H1 (cell line): ENCODE measurements at regions not wholly inside any gene's neighbourhood (a gene's known extent, or its start where the extent isn't known, plus 50 kb on each side); places are given as distances from the start of the nearest gene placed in this dataset.

Experiments
- CTCF ChIA-PET: fragments of 300-600 bp; sonication (Branson Sonifier 250); formaldehyde crosslinking; loops from one replicate; lab custom pipeline; 2021; ENCODE audit not compliant: partially characterized antibody; lab: Charles Lee
- POLR2A ChIA-PET: fragments of 300-600 bp; sonication (Branson Sonifier 250); formaldehyde crosslinking; loops from one replicate; lab custom pipeline; 2021; ENCODE audit warnings: inconsistent platforms; ENCODE audit not compliant: partially characterized antibody; lab: Charles Lee
- DNase-seq, 2 experiments: peaks; one replicate each; pipeline versions ENCODE4 v3.0.0 to v3.0.0-alpha.2; 2010 to 2022; ENCODE audit warnings: low spot score in 2 of 2, low read depth in 1 of 2, mixed read lengths in 1 of 2
- FAIRE-seq: peaks from 2 replicates; lab custom pipeline; 2011; peaks lifted over from hg19 to GRCh38; lab: Jason Lieb, UNC
- H2AFZ ChIP-seq: 2 replicates; pipeline ENCODE4 v1.8.1; 2012; ENCODE audit warnings: low read length, inconsistent platforms
- H2AK5ac ChIP-seq: 2 replicates; pipeline ENCODE4 v1.6.1; 2013; ENCODE audit warnings: low read depth, low read length
- H2BK120ac ChIP-seq: replicated peaks from 2 replicates; pipeline ENCODE3; 2013; ENCODE audit warnings: low read depth, low read length, inconsistent platforms
- H2BK12ac ChIP-seq: 2 replicates; pipeline ENCODE4 v1.6.1; 2013; ENCODE audit warnings: low read depth, low read length
- H2BK15ac ChIP-seq: 2 replicates; pipeline ENCODE4 v1.6.1; 2013; ENCODE audit warnings: low read length
- H2BK20ac ChIP-seq: 2 replicates; pipeline ENCODE4 v1.6.1; 2013; ENCODE audit warnings: low read length
- H2BK5ac ChIP-seq: 2 replicates; pipeline ENCODE4 v1.6.1; 2013; ENCODE audit warnings: low read depth, low read length
- H3K14ac ChIP-seq: 2 replicates; pipeline ENCODE4 v1.6.1; 2013; ENCODE audit warnings: inconsistent platforms; ENCODE audit not compliant: insufficient read length
- H3K18ac ChIP-seq: 2 replicates; pipeline ENCODE4 v1.6.1; 2013; ENCODE audit warnings: low read length; ENCODE audit errors: extremely low read depth
- H3K23ac ChIP-seq: 2 replicates; pipeline ENCODE4 v1.6.1; 2013; ENCODE audit warnings: inconsistent platforms; ENCODE audit not compliant: insufficient read length
- H3K23me2 ChIP-seq: 2 replicates; pipeline ENCODE4 v1.6.1; 2013; ENCODE audit warnings: low read depth, low read length
- H3K27ac ChIP-seq: 2 replicates; pipeline ENCODE4 v1.6.1; 2011; ENCODE audit warnings: low read depth, low read length, inconsistent platforms
- H3K27me3 ChIP-seq, 4 experiments: replicated peaks in 1 of 4; 1 replicate in 1 of 4; 2 replicates in 3 of 4; pipeline versions ENCODE4 v1.6.1 to v1.8.1; 2011 to 2013; ENCODE audit warnings: low read length in 3 of 4, mild to moderate bottlenecking in 3 of 4, inconsistent platforms in 2 of 4, mixed read lengths in 2 of 4, moderate library complexity in 1 of 4; ENCODE audit not compliant: control insufficient read depth in 3 of 4, insufficient read depth in 3 of 4; ENCODE audit errors: extremely low read depth in 1 of 4
- H3K36me3 ChIP-seq, 4 experiments: 2 replicates each; pipeline versions ENCODE4 v1.6.1 to v1.8.1; 2011 to 2013; ENCODE audit warnings: mild to moderate bottlenecking in 4 of 4, low read length in 3 of 4, moderate library complexity in 2 of 4, control low read depth in 1 of 4, inconsistent platforms in 1 of 4; ENCODE audit not compliant: insufficient read depth in 4 of 4, control insufficient read depth in 2 of 4
- H3K4ac ChIP-seq: replicated peaks from 2 replicates; pipeline ENCODE3; 2013; ENCODE audit warnings: low read length, low read depth, mixed read lengths, inconsistent platforms; ENCODE audit not compliant: insufficient read length
- H3K4me1 ChIP-seq, 4 experiments: replicated peaks in 1 of 4; 1 replicate in 1 of 4; 2 replicates in 3 of 4; pipeline versions ENCODE4 v1.6.1 to v1.8.1; 2011 to 2013; ENCODE audit warnings: low read length in 3 of 4, inconsistent platforms in 2 of 4, mixed read lengths in 1 of 4; ENCODE audit not compliant: insufficient read depth in 4 of 4, control insufficient read depth in 3 of 4
- H3K4me2 ChIP-seq, 2 experiments: 2 replicates each; pipeline versions ENCODE4 v1.6.1 to v1.8.1; 2011 to 2013; ENCODE audit warnings: low read depth in 2 of 2, low read length in 2 of 2, control low read depth in 1 of 2, inconsistent platforms in 1 of 2, mild to moderate bottlenecking in 1 of 2; ENCODE audit not compliant: insufficient read depth in 1 of 2
- H3K4me3 ChIP-seq, 4 experiments: fragments of 200-600, 300-600 bp in 1 of 4; sonication (generic), shearing (Covaris generic), sonication (Bioruptor Twin) in 1 of 4; 2 replicates each; pipeline versions ENCODE4 v1.5.1 to v1.8.1; 2011 to 2016; ENCODE audit warnings: low read length in 4 of 4, low read depth in 3 of 4, control low read depth in 2 of 4, inconsistent platforms in 2 of 4, mild to moderate bottlenecking in 2 of 4, mixed read lengths in 1 of 4, moderate library complexity in 1 of 4; ENCODE audit not compliant: insufficient read depth in 2 of 4; ENCODE audit errors: extremely low read depth in 1 of 4
- H3K56ac ChIP-seq: replicated peaks from 2 replicates; pipeline ENCODE3; 2013; ENCODE audit warnings: low read depth, mild to moderate bottlenecking, mixed read lengths, low read length, inconsistent platforms; ENCODE audit not compliant: insufficient read length
- H3K79me1 ChIP-seq: 2 replicates; pipeline ENCODE4 v1.6.1; 2013; ENCODE audit warnings: low read depth, low read length, control low read depth
- H3K79me2 ChIP-seq, 2 experiments: 2 replicates each; pipeline versions ENCODE4 v1.6.1 to v1.8.1; 2012 to 2013; ENCODE audit warnings: low read length in 2 of 2, mild to moderate bottlenecking in 2 of 2, inconsistent platforms in 1 of 2; ENCODE audit not compliant: insufficient read depth in 2 of 2, control insufficient read depth in 1 of 2
- H3K9ac ChIP-seq, 4 experiments: replicated peaks in 1 of 4; 1 replicate in 1 of 4; 2 replicates in 3 of 4; pipeline versions ENCODE4 v1.6.1 to v1.8.1; 2011 to 2013; ENCODE audit warnings: low read depth in 3 of 4, low read length in 3 of 4, control low read depth in 2 of 4, mild to moderate bottlenecking in 2 of 4, moderate library complexity in 2 of 4, inconsistent platforms in 1 of 4; ENCODE audit errors: extremely low read depth in 1 of 4
- H3K9me3 ChIP-seq, 2 experiments: 2 replicates each; pipeline versions ENCODE4 v1.6.1 to v1.8.1; 2012 to 2013; ENCODE audit warnings: mild to moderate bottlenecking in 2 of 2, moderate library complexity in 2 of 2, control low read depth in 1 of 2, inconsistent platforms in 1 of 2, low read depth in 1 of 2, low read length in 1 of 2, mixed read lengths in 1 of 2; ENCODE audit not compliant: insufficient read depth in 2 of 2
- H4K20me1 ChIP-seq, 2 experiments: replicated peaks in 1 of 2; 2 replicates each; pipeline versions ENCODE3 to v1.8.1; 2011 to 2013; ENCODE audit warnings: inconsistent platforms in 2 of 2, low read length in 2 of 2, mild to moderate bottlenecking in 1 of 2; ENCODE audit not compliant: insufficient read depth in 2 of 2, control insufficient read depth in 1 of 2
- H4K5ac ChIP-seq: 2 replicates; pipeline ENCODE4 v1.6.1; 2013; ENCODE audit warnings: low read length, low read depth, mixed read lengths, inconsistent platforms; ENCODE audit not compliant: insufficient read length
- H4K8ac ChIP-seq: 2 replicates; pipeline ENCODE4 v1.8.0; 2013; ENCODE audit warnings: mild to moderate bottlenecking, moderate library complexity, low read length, inconsistent platforms; ENCODE audit not compliant: insufficient read depth; ENCODE audit errors: extremely low read depth
- H4K91ac ChIP-seq: replicated peaks from 2 replicates; pipeline ENCODE3; 2013; ENCODE audit warnings: low read length, mixed read lengths, inconsistent platforms; ENCODE audit not compliant: insufficient read length
- EP300 ChIP-seq, 2 experiments: IDR thresholded peaks; 1 replicate in 1 of 2; 2 replicates in 1 of 2; pipeline ENCODE4 v1.6.1; 2011 to 2012; ENCODE audit warnings: low read depth in 2 of 2, low read length in 2 of 2, mild to moderate bottlenecking in 2 of 2, borderline replicate concordance in 1 of 2, inconsistent platforms in 1 of 2, moderate library complexity in 1 of 2
- HDAC2 ChIP-seq, 2 experiments: fragments of 300-600 bp in 1 of 2; sonication (generic) in 1 of 2; IDR thresholded peaks; 2 replicates each; pipeline ENCODE4 v1.6.1; 2011 to 2012; ENCODE audit warnings: low read depth in 2 of 2, low read length in 2 of 2, mild to moderate bottlenecking in 2 of 2, moderate library complexity in 2 of 2, borderline replicate concordance in 1 of 2, inconsistent platforms in 1 of 2
- MAFK ChIP-seq: IDR thresholded peaks from 2 replicates; pipeline ENCODE4 v1.6.1; 2012; ENCODE audit warnings: low read depth, mild to moderate bottlenecking, improper control_type of control experiment, low read length
- POLR2A ChIP-seq, 2 experiments: IDR thresholded peaks; 1 replicate in 1 of 2; 2 replicates in 1 of 2; pipeline ENCODE4 v1.6.1; 2011; ENCODE audit warnings: low read depth in 2 of 2, low read length in 2 of 2, mild to moderate bottlenecking in 2 of 2; ENCODE audit errors: control extremely low read depth in 1 of 2
- RBBP5 ChIP-seq: IDR thresholded peaks from 2 replicates; pipeline ENCODE4 v1.7.1; 2012; ENCODE audit warnings: low read depth, mild to moderate bottlenecking, inconsistent platforms, low read length, moderate library complexity, borderline replicate concordance
- SP4 ChIP-seq: IDR thresholded peaks from 2 replicates; pipeline ENCODE4 v1.6.1; 2012; ENCODE audit warnings: low read length, inconsistent platforms
- TBP ChIP-seq: IDR thresholded peaks from 2 replicates; pipeline ENCODE4 v1.6.1; 2011; ENCODE audit warnings: low read depth, low read length, improper control_type of control experiment
- WGBS, 2 experiments: shearing (Covaris generic) in 1 of 2; methylation state at CpG; one replicate each; pipeline versions ENCODE4 v1.1.6 to v1.1.7; 2013 to 2015; ENCODE audit warnings: low lambda C conversion rate in 2 of 2, mixed read lengths in 2 of 2, inconsistent platforms in 1 of 2, low coverage in 1 of 2, missing lambda C conversion rate in 1 of 2; ENCODE audit not compliant: insufficient replicate concordance in 2 of 2, insufficient coverage in 1 of 2, insufficient read length in 1 of 2; ENCODE audit errors: extremely low coverage in 1 of 2, missing lambda C conversion rate in 1 of 2; 5-methylcytosine and 5-hydroxymethylcytosine counted together
- TF ChIP-seq, protein P1 (sequence below): IDR thresholded peaks from 2 replicates; pipeline ENCODE4 v1.6.1; 2012; ENCODE audit warnings: inconsistent platforms

DNA sequence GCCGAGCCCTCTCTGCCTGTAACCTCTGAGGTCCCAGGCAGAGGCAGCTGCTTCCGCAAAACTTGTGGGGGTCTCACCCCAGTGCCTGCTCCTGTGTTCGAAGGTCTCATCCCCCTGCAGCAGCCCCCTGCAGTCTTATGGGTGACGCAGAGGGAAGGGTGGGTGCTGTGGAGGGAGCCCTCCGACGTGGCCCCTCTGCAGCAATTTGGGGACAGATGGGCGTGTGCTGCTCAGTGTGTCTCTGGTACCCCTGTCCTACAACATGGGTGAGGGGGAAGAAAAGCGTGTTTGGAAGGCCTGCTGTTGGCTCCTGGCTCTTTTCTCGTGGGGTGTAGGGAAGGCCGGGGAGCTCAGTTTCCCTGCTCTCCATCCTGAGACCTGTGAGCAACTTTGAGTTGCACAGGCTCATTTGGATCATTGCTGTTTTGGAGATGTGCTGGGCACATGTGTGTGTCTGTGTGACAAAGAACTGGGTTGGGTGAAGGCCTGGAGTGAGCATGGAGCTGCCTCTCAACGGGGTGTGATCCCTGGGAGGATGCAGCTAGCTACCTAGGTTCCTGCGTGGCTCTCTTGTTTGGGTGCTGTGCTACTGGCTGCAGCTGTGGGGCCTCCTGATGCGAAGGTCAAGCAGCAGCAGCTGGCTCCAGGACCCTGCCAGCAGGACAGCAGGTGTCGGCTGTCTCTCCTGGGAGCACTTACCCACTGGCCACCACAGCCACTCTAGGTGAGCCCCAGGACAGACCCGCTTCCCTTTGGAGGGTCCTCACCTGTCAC, 179.6 kb upstream of the PITX1 start:
- POLR2A ChIA-PET: interaction anchor here (0.9 kb wide), 1 partner anchor 26 kb away, joined by 4 read pairs; no protein-coding TSS in a partner anchor

More for the DNA sequence above, 179.6 kb upstream of the PITX1 start:
- peak overlapping the region; percentile 77 for H2AFZ ChIP-seq
- H3K56ac ChIP-seq: no peak overlapping the region
- no peak overlapping the region for H2BK20ac ChIP-seq
- no peak overlapping the region for H3K4ac ChIP-seq
- H3K27me3 ChIP-seq: no peaks in the 10 kb centered on the region; a peak in 2 of 7 replicates
- no peaks in the 10 kb centered on the region for H3K36me3 ChIP-seq
- no peak overlapping the region for H3K18ac ChIP-seq
- no peak overlapping the region for H3K14ac ChIP-seq
- no peak overlapping the region for H4K5ac ChIP-seq
- peak in 1 of 2 experiments; percentile 39 for DNase-seq
- no peak overlapping the region for H4K8ac ChIP-seq
- no peak overlapping the region for H2BK120ac ChIP-seq
- H3K4me1 ChIP-seq: peaks cover 0 to 9% (median 5%) of the 10 kb centered on the region in 4 experiments; a peak in 5 of 7 replicates
- H3K4me2 ChIP-seq: no peak overlapping the region
- no peaks in the 10 kb centered on the region for H3K23me2 ChIP-seq
- no peak overlapping the region for H2BK15ac ChIP-seq
- 79% methylated on average over 15 of the region's 15 CpGs; no CpG with 5 or more reads in 1 of the 2 experiments for WGBS, 2 experiments
- no peaks in the 10 kb centered on the region for H4K20me1 ChIP-seq
- H2BK5ac ChIP-seq: 0 out of 2 replicates have a peak overlapping the region, but pooled peaks have one; percentile 21
- no peak overlapping the region for H4K91ac ChIP-seq
- H3K79me1 ChIP-seq: no peaks in the 10 kb centered on the region
- no peak overlapping the region for H3K23ac ChIP-seq
- H3K79me2 ChIP-seq: no peaks in the 10 kb centered on the region
- CTCF ChIA-PET: interaction anchor here (0.6 to 2.5 kb wide), 10 partner anchors 8 to 352 kb away, joined by 3 to 10 read pairs (median 4); no protein-coding TSS in a partner anchor
- no peak overlapping the region for H2AK5ac ChIP-seq
- TF ChIP-seq EP300 (IDR thresholded peaks at IDR 0.05; ENCODE audit: borderline replicate concordance in 1 of 2, low read depth in 2 of 2, low read length in 2 of 2): no peak
- no peak for TF ChIP-seq HDAC2 (IDR thresholded peaks at IDR 0.05; ENCODE audit: borderline replicate concordance in 1 of 2, low read depth in 2 of 2, low read length in 2 of 2)
- TF ChIP-seq MAFK: no peak
- TF ChIP-seq POLR2A (IDR thresholded peaks at IDR 0.05; ENCODE audit: control extremely low read depth in 1 of 2, low read depth in 2 of 2, low read length in 2 of 2): no peak
- TF ChIP-seq, protein P1, sequence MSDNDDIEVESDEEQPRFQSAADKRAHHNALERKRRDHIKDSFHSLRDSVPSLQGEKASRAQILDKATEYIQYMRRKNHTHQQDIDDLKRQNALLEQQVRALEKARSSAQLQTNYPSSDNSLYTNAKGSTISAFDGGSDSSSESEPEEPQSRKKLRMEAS: no peak
- no peak for TF ChIP-seq SP4
- TF ChIP-seq TBP: no peak
- TF ChIP-seq RBBP5: no peak
- TF ChIP-seq, all 59 proteins: peak for 0
- H3K9me3 ChIP-seq: no peaks in the 10 kb centered on the region
- H3K27ac ChIP-seq: no peak overlapping the region
- no peak for FAIRE-seq
- H2BK12ac ChIP-seq: peak overlapping the region; percentile 9; the same call in 1 of the 2 replicates
- H3K9ac ChIP-seq: no peak overlapping the region
- H3K4me3 ChIP-seq: no peak overlapping the region
